ENCODE measurements at regions not wholly inside any gene's neighbourhood (a gene's known extent, or its start where the extent isn't known, plus 50 kb on each side); places are given as distances from the start of the nearest gene placed in this dataset.
A peak's percentile ranks its signal among the peaks of the same experiment; 100 is the strongest.

- no peak for DNase-seq (ENCODE audit: low read depth)
These were observed 154.2 kb upstream of the PRMT8 start for GRCh38 chr12:3336606-3337311.

- no peak for DNase-seq (ENCODE audit: low read depth)
These were observed 153.1 kb upstream of the PRMT8 start for GRCh38 chr12:3337944-3338343.

GRCh38 chr12:3339221-3339620 is 151.8 kb upstream of the PRMT8 start:
- no peak for DNase-seq (ENCODE audit: low read depth)

DNA sequence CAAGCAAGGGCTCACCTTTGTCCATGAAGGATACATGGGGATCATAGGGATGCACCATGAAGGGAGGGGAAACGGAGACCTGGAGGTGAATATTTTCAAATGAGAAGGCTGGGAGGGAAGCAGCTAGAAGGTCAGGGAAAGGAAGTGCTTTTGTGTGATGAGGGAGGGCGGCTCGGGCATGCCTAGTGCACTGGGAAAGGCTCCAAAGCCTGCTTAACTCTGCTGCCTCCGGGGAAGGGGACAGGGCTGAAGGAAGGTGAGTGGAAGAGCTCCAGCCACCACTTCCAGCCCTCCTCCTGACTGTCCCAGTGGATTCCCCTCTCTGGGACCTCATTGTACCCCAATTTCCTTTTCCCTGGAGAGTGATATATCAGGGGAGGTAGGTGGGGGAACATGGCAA is 149.4 kb upstream of the PRMT8 start:
- DNase-seq (ENCODE audit: low read depth) = no peak

DNA sequence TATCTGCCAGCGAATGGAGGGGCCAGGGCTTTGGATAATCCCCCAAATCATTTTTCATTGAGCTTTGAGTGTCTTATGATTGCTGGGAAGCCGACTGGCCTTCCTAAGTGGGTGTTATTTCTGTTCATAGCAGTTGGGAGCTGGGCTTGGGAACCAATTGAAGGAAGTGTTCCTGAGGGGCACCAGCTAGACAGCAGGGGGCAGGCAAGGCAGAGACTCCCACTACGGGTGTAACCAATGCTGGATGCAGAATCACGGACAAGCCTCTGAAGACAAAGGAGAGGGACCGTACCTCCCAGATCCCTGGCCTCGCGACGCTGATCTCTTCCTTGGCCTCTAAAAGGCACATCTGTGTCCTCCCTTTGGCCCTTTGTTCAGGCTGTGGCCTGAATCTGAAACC is 149.0 kb upstream of the PRMT8 start:
- peak; percentile 66 for DNase-seq (ENCODE audit: low read depth)

GRCh38 chr12:3348055-3348454 is 142.9 kb upstream of the PRMT8 start:
- no peak for DNase-seq (ENCODE audit: low read depth)

DNA sequence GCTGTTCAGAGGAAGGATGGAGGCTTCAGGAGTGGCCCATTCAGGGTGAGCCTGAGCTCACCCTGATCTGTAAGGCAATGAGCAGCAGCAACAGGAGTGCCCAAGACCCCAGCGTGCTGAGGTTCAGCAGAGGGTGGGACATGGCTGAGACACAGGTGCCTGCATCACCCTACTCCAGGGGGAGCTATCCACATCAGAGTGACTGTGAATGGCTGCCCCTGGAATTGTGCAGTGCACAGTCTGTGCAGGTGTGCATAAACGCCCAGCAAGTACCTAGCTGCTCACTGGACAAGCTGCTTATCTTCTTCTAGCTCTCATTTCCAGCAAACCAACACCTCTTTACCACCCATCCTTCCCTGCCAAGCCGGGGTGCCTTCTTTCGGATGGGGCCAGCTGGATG is 140.6 kb upstream of the PRMT8 start:
- DNase-seq (ENCODE audit: low read depth) = no peak

- DNase-seq (ENCODE audit: low read depth) = no peak
These were observed 139.3 kb upstream of the PRMT8 start for GRCh38 chr12:3351731-3352130.

GRCh38 chr12:3352230-3352629 is 138.8 kb upstream of the PRMT8 start:
- no peak for DNase-seq (ENCODE audit: low read depth)

DNA sequence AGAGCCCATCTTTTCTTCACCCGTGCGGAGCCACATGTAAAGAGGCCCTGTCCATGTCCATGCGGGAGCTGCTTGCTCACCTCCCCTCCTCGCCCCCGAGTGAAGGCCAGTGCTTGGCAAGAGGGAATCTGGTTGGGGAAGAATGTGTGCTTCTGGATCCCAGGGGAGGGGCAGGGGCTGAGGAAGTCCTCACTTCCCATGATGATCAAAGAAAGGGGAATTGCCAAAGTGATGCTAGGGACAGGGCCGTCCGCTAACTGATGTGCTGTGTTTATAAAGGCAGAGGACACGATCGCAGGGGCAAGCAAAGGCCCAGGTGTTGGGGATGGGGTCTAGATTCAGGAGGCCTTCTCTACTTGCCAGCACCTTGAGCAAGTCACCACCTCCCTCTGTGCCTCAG is 137.4 kb upstream of the PRMT8 start:
- no peak for DNase-seq (ENCODE audit: low read depth)

DNA sequence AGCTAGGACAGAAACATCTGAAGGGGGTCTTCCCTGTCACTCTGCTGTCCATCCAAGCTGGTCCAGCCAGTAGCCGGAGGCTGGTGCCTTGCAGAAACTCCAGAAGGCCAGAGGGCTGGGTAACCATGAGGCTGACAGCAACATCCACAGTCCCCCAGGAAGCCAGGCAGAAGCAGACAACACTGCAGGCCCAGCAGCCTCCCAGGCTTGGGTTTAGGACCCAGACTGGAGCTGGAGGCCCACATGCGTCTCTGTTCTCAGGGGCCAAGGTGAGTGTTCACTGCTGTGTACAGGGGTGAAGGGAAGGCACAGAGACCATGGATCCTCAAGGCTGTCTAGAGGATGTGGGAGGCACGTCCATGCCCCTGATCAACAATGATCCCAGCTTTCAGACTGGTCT is 136.4 kb upstream of the PRMT8 start:
- DNase-seq (ENCODE audit: low read depth) = no peak

DNA sequence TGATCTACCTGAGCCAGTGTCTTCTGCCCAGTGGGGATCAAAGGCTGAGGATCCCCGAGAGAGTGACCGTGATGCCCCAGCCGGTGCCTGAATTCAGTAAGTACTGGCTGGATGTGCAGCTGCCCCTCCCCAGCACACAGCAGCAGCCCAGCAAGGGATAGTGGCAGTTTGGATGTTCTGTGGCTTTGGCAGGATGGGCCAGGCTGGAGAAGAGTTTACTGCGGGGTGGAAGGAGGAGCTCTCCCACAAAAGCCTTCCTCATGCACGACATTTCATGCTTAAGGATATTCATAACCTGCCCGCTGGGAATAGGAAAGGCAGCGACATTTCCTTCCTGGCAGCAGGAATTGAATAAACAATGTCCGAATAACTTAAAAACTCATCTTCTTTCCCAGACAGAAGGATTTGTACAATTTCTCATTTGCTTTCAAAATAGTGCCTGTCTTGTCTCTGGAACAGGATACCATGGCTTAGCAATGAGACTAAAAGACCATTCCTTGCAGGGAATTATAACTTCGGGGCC is 135.6 kb upstream of the PRMT8 start:
- DNase-seq (ENCODE audit: low read depth) = no peak

GRCh38 chr12:3357950-3358525 is 133.0 kb upstream of the PRMT8 start:
- no peak for DNase-seq (ENCODE audit: low read depth)

- no peak for DNase-seq (ENCODE audit: low read depth)
These were observed 131.5 kb upstream of the PRMT8 start for GRCh38 chr12:3359478-3359877.

DNA sequence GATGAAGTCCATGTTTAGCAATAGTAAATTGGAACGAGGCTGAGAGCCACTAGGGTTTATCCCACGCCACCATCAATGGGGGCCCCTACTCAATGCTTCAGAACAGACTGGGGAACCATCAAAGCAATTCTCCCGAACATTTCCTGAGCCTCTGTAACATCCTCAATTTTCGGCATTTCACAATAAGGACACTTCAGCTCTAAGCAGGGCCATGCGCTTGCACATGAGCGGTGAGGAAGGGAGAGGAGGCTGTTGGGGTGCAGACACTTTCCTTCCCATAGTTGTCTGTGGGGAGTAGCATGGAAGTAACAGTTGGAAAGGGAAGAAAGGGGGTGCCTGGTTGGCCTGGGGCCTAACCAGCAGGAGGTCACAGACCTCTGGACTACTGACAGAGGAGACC is 129.9 kb upstream of the PRMT8 start:
- DNase-seq (ENCODE audit: low read depth) = no peak

DNA sequence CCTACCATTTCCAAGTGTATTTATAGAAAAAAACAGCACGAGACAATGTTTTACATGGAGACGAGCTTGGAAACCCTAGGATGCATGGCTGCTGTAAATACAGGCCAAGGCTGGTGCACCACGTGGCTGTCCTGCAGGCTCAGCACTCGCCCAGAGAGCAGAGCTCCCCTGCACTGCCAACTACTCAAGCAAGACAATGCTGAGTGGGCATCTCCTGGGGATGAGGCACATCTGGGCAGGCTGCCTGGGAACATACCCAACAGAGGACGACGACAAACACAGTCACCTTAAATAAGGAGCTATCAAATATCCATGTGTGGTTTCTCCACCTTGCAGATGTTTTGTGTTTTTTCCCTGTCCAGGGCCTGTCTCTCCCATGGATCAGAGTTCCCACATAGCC is 128.3 kb upstream of the PRMT8 start:
- DNase-seq (ENCODE audit: low read depth) = no peak

GRCh38 chr12:3363608-3364007 is 127.4 kb upstream of the PRMT8 start:
- no peak for DNase-seq (ENCODE audit: low read depth)

DNA sequence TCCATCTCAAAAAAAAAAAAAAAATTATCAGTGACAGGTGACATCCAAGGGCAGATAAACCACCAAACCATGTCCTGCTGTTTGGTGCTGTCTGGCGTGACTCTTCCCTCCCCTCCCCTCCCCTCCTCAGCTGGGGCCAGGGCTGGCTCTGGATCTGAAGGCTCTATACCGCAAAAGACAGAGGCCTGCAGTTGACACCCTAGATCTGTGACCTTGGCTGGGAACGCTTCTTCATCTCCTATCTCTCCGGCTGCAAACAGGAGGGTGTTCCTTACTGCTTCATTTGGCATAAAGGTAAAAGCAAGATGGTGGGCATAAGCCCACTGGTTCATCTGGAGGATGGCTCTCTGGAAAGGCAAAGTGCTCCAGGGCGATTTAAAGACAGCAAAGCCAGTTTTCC is 126.8 kb upstream of the PRMT8 start:
- no peak for DNase-seq (ENCODE audit: low read depth)

DNA sequence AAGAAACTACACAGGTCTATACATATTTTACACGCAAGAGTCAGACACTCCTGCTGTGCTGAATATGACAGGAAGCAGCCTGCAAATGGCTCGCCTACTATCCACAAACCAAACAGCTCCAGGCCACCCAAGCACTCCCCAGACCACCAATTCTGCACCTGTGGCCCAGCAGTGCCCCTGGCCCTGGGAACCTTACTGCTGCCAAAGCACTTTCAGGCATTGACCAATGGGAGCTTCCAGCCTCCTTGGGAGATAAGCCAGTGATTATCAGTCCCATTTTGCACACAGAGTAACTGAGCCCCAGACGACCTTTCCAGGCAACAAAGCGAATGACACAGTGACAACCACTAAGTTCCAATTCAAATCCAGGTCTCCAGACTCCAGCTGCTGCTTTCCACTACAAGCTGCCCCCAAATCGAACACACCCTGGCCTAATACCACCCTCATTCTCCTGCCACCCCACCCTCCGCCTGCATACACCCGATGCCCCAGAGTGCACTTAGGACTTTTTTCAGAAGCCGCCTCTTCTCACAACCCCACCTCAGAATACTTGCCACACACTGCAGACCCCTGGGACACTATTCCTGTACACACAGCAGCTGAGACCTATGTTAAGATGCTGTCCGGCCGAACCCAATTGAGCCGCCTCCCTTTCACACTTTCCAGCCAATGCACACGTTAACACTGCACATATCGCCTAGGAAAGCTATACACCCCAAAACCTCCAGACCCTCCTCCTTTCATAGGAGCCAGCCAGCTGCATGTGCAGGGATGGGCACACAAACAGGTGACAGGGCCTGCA is 126.1 kb upstream of the PRMT8 start:
- DNase-seq (ENCODE audit: low read depth) = no peak

DNA sequence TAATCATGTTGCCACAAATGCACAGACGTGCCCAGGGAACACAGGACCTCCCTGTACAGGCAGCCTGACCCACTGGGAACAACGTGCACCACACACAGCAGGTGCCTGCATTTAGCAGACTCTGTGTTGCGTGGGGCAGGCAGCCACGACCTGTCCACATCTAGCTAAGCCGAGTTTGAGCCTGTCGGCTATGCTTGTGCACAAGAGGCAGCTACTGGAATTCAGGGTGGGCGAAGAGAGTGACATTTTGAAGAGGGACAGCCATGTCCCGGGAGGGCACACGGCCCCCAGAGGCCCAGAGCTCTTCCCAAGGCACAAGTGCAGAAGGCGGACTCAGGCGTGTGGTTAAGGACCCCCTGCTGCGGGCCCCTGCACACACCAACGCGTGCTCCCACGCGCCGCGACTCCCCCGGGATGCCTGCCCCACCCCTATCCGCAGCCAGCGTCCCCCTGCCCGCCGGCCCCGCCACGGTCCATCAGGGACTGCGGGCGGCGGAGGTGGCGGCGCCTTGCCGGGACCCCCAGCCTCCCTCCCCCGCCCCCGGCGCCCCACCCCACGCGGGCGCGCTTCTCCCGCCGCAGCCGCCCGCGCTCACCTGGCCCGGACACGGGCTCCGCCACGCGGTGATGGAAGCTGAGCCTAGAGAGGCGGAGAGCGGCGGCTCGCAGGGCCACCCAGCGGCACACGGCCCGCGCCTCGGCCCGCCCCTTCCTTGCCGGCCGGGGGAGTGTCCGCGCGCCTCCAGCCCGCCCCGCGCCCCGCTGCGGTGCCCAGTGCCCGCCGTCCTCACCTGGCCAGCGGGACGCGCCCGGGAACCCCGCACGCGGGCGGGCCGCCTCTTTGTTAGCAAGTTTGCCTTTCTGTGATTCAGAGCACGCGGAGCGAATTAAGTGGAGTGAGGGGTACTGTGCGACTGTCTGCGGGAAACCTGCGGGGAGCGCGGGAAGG is 125.3 kb upstream of the PRMT8 start:
- no peak for DNase-seq (ENCODE audit: low read depth)

- DNase-seq (ENCODE audit: low read depth) = no peak
These were observed 124.4 kb upstream of the PRMT8 start for GRCh38 chr12:3366451-3367110.

Measured in ELR (cell line).